DMS 273 (cell line): ENCODE measurements at regions not wholly inside any gene's neighbourhood (a gene's known extent, or its start where the extent isn't known, plus 50 kb on each side); places are given as distances from the start of the nearest gene placed in this dataset.
A peak's percentile ranks its signal among the peaks of the same experiment; 100 is the strongest.
"Not testable (repeated sequence)": the region's sequence is repeated elsewhere in the genome, so short reads cannot be mapped to it uniquely, and the experiment has no call there.

Experiments used
- DNase-seq: peaks from one replicate; lab custom pipeline; 2025; ENCODE audit not compliant: unreplicated experiment; lab: John Stamatoyannopoulos, UW

DNA sequence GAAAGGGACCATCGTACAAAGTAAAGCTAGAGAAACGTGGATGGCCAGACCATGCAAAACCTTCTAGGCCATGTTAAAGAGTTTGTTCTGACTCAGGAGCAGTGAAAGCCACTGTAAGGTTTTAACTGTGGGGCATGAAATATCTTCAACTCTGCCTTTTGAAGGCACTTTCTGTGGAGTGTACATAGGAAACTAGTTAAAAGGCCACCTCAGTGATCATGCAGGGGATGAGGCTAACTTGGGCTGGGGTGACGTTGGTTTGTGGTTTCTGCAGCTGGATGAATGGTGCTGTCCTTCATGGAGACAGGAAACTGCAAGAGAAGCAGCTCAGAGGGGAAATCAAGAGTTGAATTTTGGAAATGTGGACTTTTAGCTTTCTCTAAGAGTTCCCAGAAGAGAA is 190.7 kb downstream of the CDCA7 start:
- DNase-seq, result no peak

- no peak for DNase-seq
Observed at GRCh38 chr2:173547499-173547898, 192.8 kb downstream of the CDCA7 start.

DNA sequence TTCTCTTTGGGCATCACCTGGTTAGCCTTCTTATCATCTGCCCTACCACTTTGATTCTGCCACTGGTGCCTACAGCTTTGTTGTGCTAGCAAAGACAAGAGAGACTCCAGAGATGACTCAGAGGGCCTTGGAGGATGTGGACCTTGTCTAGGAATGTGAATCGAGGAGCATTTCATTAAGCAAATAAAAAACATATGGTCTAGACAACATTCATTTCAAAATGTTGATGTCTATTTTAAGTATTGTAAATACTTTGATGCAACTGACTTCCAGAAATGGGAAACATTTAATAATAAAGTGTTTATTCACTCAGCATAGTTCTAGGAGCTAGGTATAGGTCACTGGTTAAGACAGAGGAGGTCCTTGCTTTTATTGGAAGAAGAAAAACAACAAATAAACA is 195.5 kb downstream of the CDCA7 start:
- no peak for DNase-seq

DNA sequence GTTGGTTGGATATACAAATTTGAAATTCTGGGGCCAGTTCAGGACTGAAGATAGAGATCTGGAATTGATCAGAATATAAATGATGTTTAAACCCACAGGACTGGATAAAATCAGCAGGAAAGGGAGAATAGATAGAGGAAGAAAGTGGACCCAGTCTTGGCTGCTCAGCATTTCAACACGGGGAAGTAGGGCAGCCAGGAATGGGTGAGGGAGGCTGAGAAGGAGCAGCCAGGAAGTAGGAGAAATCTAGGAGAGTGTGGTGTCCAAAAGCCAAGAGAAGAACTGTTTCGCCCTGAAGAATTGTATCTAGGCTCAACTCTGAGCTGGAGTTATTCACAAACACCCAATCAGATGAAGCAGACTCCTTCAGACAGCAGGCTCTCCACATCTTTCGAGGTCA is 197.9 kb downstream of the CDCA7 start:
- DNase-seq, result no peak

- no peak for DNase-seq
Observed at GRCh38 chr2:173553593-173553992, 198.9 kb downstream of the CDCA7 start.

DNA sequence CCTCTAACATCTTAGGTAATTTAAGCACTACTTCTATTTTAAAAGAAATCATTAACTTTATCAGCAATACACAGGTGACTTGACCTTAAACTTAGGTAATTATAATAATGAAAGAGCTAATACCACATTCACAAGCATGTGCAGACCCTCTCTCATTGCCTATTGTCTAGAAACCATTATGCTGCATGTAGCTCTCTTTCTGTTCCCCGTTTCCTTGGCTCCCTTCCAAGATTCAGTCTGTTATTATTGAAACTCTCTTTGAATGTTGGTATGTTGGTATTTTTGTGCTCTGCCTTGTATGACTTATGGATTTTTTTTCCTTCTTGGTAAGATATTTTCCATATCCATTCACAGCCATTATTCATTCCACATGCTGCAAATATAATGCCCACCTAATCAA is 201.2 kb downstream of the CDCA7 start:
- peak; percentile 71 for DNase-seq

DNA sequence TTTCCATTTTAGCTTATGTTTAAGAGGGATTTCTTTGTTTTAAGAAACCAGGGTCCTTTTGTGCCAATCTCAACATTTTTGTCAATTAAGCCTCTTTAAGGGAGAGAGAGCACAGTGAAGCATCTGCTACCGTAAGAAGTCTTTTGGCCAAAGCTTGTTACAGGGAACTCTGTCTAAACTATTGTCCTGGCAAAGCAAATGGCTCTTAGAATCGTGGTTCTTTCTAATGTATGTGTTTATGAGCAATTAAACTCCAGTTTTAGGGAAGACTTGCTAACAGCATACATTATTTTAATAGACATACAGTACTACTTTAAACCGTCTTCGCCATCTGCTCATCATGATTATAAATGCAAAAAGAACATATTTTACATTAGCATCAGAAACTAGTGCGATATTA is 202.1 kb downstream of the CDCA7 start:
- peak; percentile 65 for DNase-seq

GRCh38 chr2:173557497-173557896 is 202.8 kb downstream of the CDCA7 start:
- DNase-seq, result no peak

- peak; percentile 81 for DNase-seq
Observed at GRCh38 chr2:173567493-173567892, 212.8 kb downstream of the CDCA7 start.

GRCh38 chr2:173568054-173568453 is 213.4 kb downstream of the CDCA7 start:
- peak; percentile 62 for DNase-seq

DNA sequence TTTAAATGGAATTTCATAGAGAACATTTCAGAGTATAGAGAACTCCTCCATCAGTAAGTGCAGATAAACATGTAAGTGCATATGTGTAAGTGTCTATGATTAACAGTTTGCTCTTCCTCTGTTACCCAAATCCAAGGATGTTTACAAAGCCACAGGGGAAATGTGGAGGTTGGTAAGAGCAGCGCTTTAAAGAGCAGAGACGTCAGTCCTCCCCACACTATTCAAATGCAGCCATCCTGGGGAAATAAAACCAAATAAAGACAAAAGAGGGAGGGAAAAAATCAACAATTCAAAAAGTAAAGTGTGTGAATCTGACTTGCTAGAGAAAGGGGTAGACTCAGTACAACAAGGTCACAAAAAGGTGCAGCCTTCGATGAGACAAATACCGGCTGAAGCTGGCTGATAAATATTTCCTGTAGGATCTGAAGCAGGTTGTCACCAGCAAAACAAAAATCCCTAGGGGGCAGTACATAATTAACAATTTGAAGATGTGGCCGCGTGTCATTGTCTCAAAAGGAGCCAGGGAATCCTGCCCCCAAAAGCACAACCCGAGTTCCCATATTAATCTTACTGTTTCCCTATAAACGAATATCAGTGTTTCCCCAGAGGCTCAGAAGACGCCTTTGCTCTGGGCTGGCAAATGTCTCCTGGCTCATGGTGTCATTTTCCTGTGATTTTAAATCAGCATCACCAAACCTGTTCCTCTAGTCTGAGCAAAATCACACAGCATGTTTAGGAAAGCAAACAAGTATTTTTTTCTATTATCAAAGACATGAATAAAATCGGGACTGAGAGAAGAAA is 216.5 kb downstream of the CDCA7 start:
- peak; percentile 79 for DNase-seq

- DNase-seq, result peak; percentile 39
Observed at GRCh38 chr2:173571887-173572680, 217.4 kb downstream of the CDCA7 start.

DNA sequence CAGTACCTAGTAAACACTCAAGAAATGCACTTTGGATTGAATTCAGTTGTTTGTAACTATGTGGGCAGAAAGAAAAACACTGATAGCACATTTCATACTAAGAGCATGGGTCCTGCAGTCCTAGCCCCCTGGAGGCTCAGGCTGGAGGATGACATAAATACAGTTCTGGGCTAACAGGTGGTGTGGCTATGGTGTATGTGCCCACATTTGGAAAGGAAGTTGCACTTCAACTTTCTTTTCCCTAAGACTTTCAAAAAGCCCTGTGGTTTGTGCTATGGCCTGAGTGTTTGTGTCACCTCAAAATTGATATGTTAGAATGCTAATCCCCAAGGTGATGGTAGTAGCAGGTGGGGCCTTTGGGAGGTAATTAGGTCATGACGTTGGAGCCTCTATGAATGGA is 218.2 kb downstream of the CDCA7 start:
- DNase-seq, result peak; percentile 40

DNA sequence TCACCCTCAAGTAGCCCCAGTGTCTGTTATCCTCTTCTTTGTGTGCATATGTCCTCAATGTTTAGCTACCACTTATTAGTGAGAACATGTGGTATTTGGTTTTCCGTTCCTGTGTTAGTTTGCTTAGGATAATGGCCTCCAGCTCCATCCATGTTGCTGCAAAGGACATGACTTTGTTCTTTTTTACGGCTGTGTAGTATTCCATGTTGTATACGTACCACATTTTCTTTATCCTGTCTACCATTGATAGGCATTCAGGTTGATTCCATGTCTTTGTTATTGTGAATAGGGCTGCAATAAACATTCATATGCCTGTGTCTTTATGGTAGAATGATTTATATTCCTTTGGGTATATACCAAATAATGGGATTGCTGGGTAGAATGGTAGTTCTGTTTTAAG is 219.1 kb downstream of the CDCA7 start:
- not testable (repeated sequence) for DNase-seq

DNA sequence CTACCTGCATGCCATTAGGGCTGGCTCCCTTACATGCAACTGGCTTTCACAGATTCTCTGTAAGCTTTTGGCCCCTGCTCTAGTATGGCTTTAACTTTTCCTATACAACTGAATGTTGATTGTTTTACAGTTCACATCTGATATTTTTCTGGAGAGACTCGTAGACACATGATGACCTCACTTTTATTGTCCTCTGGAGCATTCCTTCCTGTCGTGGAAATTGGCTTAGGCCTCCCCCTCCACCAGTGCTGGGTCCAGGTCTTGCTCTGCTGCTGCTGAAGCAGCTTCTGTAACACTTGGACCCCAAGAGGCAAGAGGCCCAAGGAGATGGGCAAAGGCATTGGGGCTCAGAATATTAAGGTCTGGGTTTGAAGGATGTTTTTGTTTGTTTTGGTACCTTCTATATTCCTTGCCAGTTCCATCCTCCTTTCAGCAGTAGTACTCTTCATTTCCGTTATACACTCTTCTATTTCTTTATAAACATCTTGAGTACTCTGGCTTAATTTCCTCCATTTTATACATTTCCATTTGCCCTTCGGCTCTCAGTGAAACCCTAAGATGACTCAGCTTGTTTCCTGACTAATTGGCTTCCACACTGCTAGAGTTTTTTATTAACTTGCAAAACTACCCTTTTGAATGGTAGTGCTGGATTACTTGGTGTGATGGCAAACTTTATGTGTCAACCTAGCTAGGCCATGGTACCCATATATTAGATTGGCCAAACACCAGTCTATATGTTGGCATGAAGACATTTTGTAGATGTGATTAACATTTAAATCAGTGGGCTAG is 219.8 kb downstream of the CDCA7 start:
- no peak for DNase-seq

DNA sequence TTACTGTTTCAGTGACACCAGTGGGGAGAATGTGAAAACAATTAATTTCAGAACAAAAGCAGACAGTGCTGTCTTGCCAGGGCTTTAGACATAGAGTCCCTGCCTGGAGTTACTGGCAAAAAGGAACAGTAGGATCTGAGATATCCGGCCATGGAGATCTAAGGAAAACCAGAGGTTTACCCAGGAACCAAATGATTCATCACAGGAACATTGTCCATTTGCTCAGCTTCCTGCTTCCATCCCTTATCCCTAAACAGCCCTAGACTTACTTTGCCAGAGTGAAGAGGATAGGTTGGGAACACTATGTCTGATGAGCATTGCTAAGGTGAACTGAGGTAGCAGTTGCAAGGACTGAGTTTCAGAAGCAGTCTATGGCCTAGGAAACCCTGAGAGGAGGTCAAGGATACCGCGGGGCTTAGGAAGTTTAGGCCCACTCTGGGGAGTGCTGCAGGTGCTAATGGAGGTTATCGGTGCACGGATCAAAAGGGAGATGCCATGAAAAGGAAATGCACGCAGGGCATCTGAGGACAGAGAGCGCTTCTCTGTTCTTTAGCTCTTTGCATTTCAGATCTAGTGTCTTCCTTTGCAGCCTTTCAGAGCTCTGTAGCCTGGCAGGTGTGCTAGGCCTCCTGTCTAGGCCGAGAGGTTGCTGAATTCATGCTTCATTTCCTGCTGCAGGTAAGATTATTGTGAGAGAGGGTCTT is 223.9 kb downstream of the CDCA7 start:
- DNase-seq, result no peak

DNA sequence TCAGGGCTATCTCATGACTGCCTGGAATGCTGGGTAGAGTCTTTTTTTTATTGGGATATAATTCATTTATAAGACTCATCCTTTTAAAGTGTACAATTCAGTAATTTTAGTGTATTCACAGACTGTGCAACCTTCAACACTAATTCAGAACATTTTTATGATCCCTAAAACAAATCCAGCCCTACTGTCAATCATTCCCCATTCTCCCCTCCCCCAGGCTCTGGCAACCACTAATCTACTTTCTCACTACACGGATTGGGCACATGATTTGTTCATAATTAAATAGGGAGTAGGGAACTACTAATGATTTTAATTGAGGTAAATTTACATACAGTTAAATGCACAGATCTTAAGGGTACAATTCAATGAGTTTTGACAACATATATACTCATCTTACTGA is 225.7 kb downstream of the CDCA7 start:
- no peak for DNase-seq

DNA sequence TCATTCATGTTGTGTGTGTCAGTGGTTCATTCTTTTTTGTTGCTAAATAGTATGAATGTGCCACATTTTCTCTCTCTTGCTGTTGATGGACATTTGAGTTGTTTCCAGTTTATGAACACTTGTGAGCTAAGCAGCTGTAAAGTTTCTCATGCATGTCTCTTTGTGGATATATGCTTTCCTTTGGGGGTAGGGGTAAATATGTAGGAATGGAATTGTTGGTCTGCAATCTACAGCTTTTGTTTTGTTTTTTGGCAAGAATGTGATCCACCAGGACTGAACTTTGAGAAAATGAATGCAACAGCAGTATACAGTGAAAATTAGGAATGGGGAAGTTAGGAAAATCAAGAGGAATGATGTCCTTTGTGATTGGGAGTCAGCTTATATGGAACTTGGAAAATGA is 226.3 kb downstream of the CDCA7 start:
- no peak for DNase-seq

DNA sequence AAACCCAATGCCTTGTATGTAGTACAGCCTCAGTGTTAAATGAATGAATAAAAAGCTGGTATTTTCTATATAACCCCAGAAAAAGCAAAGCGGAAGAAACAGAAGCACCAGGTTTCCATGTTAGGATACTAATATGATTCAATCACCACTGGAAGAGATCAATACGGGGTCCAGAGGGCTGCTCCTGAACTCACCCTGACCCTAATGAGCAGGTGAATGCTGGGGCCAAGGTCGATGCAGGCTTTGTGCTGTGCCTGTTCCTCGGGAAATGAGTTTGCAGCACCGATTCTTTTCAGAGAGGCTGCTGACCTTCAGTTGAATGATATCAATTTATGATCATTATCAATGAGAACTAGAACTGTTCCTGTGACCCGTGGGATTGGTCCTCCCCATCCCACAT is 228.5 kb downstream of the CDCA7 start:
- no peak for DNase-seq

GRCh38 chr2:173584000-173584399 is 229.3 kb downstream of the CDCA7 start:
- DNase-seq, result no peak
